HEK293 (cell line): ENCODE measurements at regions not wholly inside any gene's neighbourhood (a gene's known extent, or its start where the extent isn't known, plus 50 kb on each side); places are given as distances from the start of the nearest gene placed in this dataset.

Experiments
- ZNF24 ChIP-seq: fragments of 450-650 bp; formaldehyde crosslinking; IDR thresholded peaks from 2 replicates; pipeline ENCODE4 v1.5.1; 2016; ENCODE audit warnings: missing biosample characterization, missing genetic modification characterization
- ZNF747 ChIP-seq: fragments of 450-650 bp; formaldehyde crosslinking; IDR thresholded peaks from 2 replicates; pipeline ENCODE4 v1.5.1; 2016; ENCODE audit warnings: missing biosample characterization, missing genetic modification characterization
- ZNF792 ChIP-seq: fragments of 450-650 bp; formaldehyde crosslinking; IDR thresholded peaks from 2 replicates; pipeline ENCODE4 v1.5.1; 2016; ENCODE audit warnings: missing biosample characterization, missing genetic modification characterization

- TF ChIP-seq ZNF24, result no peak
- no peak for TF ChIP-seq ZNF747 (tag by site-specific recombination)
- TF ChIP-seq ZNF792 (tag by site-specific recombination), result no peak
Observed at GRCh38 chr18:51430538-51430937, 233.1 kb upstream of the MEX3C start.
